IMR-90 (cell line): ENCODE measurements at regions not wholly inside any gene's neighbourhood (a gene's known extent, or its start where the extent isn't known, plus 50 kb on each side); places are given as distances from the start of the nearest gene placed in this dataset.

Source experiments
- CEBPB ChIP-seq: IDR thresholded peaks from 2 replicates; pipeline ENCODE4 v1.6.1; 2012; ENCODE audit warnings: low read depth, low read length, improper control_type of control experiment
- MAFK ChIP-seq: IDR thresholded peaks from 2 replicates; pipeline ENCODE4 v1.6.1; 2012; ENCODE audit warnings: low read depth, low read length, improper control_type of control experiment
- MAZ ChIP-seq: IDR thresholded peaks from 2 replicates; pipeline ENCODE4 v1.6.1; 2012; ENCODE audit warnings: low read depth, mild to moderate bottlenecking, low read length, improper control_type of control experiment, moderate library complexity, borderline replicate concordance
- POLR2A ChIP-seq: IDR thresholded peaks from 2 replicates; pipeline ENCODE4 v1.6.1; 2012; ENCODE audit warnings: mild to moderate bottlenecking, low read depth, low read length
- RAD21 ChIP-seq: IDR thresholded peaks from 2 replicates; pipeline ENCODE4 v1.6.1; 2012; ENCODE audit warnings: low read length, improper control_type of control experiment
- RCOR1 ChIP-seq: IDR thresholded peaks from 2 replicates; pipeline ENCODE4 v1.6.1; 2012; ENCODE audit warnings: mild to moderate bottlenecking, low read length, improper control_type of control experiment; ENCODE audit not compliant: insufficient replicate concordance
- RFX5 ChIP-seq: IDR thresholded peaks from 2 replicates; pipeline ENCODE4 v1.8.0; 2012; ENCODE audit warnings: low read depth, mild to moderate bottlenecking, low read length, moderate library complexity
- SMC3 ChIP-seq: fragments of 150-350 bp; IDR thresholded peaks from 2 replicates; pipeline ENCODE4 v1.6.1; 2016; ENCODE audit warnings: low read depth, mild to moderate bottlenecking, antibody characterized with exemption, low read length, moderate library complexity
- TF ChIP-seq, protein P1 (sequence below): conservative IDR thresholded peaks from 2 replicates; pipeline ENCODE4 v1.5.1; 2012; ENCODE audit warnings: mild to moderate bottlenecking, low read depth, low read length, improper control_type of control experiment

DNA sequence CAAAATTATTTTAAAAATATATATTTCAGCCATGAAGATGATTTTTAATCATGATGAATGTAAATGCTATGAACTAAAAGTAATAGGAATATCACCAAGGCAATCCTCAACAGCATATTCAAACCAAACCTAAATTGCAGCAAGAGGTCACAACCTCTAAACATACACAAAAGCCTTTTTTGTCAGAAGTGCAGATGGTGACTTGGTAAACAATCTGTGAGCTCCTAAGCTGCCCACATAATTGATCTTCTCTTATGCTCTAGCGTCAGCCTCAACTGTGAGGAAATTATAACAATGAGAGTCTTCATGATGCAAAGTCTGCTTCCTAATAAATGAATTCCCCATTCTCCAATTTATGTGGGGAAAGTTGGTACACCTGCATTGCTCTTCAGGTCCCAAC, 113.2 kb downstream of the TSN start:
- TF ChIP-seq, protein P1, sequence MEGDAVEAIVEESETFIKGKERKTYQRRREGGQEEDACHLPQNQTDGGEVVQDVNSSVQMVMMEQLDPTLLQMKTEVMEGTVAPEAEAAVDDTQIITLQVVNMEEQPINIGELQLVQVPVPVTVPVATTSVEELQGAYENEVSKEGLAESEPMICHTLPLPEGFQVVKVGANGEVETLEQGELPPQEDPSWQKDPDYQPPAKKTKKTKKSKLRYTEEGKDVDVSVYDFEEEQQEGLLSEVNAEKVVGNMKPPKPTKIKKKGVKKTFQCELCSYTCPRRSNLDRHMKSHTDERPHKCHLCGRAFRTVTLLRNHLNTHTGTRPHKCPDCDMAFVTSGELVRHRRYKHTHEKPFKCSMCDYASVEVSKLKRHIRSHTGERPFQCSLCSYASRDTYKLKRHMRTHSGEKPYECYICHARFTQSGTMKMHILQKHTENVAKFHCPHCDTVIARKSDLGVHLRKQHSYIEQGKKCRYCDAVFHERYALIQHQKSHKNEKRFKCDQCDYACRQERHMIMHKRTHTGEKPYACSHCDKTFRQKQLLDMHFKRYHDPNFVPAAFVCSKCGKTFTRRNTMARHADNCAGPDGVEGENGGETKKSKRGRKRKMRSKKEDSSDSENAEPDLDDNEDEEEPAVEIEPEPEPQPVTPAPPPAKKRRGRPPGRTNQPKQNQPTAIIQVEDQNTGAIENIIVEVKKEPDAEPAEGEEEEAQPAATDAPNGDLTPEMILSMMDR, result no peak
- TF ChIP-seq MAFK, result no peak
- no peak for TF ChIP-seq MAZ
- no peak for TF ChIP-seq CEBPB
- TF ChIP-seq RFX5, result no peak
- TF ChIP-seq POLR2A, result no peak
- no peak for TF ChIP-seq RAD21
- no peak for TF ChIP-seq RCOR1
- no peak for TF ChIP-seq SMC3
